ENCODE measurements at regions not wholly inside any gene's neighbourhood (a gene's known extent, or its start where the extent isn't known, plus 50 kb on each side); places are given as distances from the start of the nearest gene placed in this dataset.

DNA sequence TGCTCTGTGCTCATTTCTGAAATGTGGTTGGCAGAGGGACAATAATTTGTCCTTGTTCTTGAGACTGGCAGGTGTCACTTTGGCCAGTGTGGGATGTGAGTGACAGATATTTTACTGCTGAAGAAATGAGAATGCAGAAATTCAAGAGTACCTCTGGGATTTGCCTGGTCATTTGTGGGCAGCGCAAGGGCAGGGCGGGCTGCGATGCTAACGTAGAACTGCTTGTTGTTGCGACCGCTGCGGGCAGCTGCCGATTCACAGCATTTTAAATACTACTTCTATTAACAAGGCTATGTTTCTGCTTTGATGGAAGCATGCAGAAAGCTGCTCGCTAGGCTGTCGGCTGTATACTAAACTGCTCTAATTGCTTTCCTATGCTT is 268.6 kb downstream of the FIGN start:
- H3K27ac ChIP-seq = no peak overlapping the region
- no peaks in the 10 kb centered on the region for H3K4me1 ChIP-seq
- no peaks in the 10 kb centered on the region for H3K9me3 ChIP-seq
- intact Hi-C loops (cut with DNase I) = no loop called here
- no peaks in the 10 kb centered on the region for H3K36me3 ChIP-seq
- H3K27me3 ChIP-seq = no peaks in the 10 kb centered on the region
- H3K4me3 ChIP-seq = no peak overlapping the region
- TF ChIP-seq, protein P1, sequence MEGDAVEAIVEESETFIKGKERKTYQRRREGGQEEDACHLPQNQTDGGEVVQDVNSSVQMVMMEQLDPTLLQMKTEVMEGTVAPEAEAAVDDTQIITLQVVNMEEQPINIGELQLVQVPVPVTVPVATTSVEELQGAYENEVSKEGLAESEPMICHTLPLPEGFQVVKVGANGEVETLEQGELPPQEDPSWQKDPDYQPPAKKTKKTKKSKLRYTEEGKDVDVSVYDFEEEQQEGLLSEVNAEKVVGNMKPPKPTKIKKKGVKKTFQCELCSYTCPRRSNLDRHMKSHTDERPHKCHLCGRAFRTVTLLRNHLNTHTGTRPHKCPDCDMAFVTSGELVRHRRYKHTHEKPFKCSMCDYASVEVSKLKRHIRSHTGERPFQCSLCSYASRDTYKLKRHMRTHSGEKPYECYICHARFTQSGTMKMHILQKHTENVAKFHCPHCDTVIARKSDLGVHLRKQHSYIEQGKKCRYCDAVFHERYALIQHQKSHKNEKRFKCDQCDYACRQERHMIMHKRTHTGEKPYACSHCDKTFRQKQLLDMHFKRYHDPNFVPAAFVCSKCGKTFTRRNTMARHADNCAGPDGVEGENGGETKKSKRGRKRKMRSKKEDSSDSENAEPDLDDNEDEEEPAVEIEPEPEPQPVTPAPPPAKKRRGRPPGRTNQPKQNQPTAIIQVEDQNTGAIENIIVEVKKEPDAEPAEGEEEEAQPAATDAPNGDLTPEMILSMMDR (IDR thresholded peaks at IDR 0.05) = no peak
- DNase-seq (ENCODE audit: low spot score in 2 of 2) = no peak

DNA sequence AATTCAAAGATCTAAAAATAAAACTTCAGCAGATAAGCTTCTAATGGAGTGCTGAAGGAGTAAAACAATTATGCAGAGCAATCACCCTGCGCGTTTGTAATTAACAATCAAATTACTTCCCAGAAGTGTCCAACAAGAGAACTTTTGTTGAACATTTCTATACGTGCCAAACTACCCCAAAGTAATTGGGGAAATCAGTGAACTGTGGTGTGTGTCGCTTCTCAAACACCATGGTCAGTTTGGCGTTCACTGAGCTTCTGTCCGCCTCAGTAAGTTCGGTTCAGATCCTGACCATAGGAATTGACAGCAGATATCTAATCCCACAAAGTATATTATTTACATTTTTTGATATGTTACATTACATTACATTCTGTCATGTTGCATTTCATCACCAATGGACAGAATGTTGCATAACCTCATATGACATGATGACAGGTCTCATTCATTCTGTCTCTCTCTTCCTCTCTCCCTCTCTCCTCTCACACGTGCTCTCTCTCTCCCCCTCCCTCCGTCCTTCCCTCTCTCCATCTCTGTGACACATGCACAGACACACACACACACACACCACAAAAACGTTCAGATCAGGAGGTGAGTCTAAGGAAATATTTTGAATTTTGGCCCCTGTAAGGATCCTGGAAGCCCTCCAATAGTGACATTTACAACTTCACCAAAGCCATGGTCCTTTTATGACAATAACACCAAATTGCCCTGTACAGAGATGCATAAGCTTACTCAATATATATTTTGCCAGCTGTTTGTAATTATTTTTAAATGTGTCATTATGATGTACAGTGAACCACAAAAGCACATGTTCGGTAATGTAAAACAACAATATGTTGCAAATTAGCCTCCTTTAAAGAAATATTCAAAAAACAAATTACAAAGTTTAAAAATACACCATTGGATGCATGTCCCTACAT is 269.2 kb downstream of the FIGN start:
- no peaks in the 10 kb centered on the region for H3K4me1 ChIP-seq
- intact Hi-C loops (cut with DNase I) = no loop called here
- H3K27me3 ChIP-seq = no peaks in the 10 kb centered on the region
- TF ChIP-seq, protein P1 (IDR thresholded peaks at IDR 0.05) = no peak
- no peaks in the 10 kb centered on the region for H3K36me3 ChIP-seq
- H3K4me3 ChIP-seq = no peak overlapping the region
- no peaks in the 10 kb centered on the region for H3K9me3 ChIP-seq
- DNase-seq (ENCODE audit: low spot score in 2 of 2) = no peak
- H3K27ac ChIP-seq = no peak overlapping the region

DNA sequence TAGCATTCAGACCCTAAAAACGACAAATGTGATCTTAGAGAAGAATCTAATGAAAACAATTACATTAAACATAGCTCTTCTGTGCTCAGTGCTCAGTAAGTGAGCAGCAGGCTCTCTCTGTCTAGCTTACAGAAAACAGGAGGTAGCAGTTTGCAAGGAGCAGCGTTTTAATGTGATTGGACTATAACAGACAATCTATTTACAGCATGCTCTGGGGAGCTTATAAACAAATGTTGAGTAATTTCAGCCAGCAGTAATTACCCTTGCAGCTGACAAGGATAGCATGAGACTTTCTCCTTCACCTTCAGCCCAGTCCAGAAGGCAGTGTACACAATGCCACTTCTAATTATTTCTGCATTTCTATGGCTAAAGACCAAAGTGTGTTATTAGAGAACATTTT is 270.4 kb downstream of the FIGN start:
- H3K4me3 ChIP-seq = no peak overlapping the region
- H3K9me3 ChIP-seq = no peaks in the 10 kb centered on the region
- no peak overlapping the region for H3K27ac ChIP-seq
- no peaks in the 10 kb centered on the region for H3K27me3 ChIP-seq
- no peak for DNase-seq (ENCODE audit: low spot score in 2 of 2)
- H3K36me3 ChIP-seq = no peaks in the 10 kb centered on the region
- H3K4me1 ChIP-seq = no peaks in the 10 kb centered on the region
- TF ChIP-seq, protein P1 (IDR thresholded peaks at IDR 0.05) = no peak
- intact Hi-C loops (cut with DNase I) = no loop called here

DNA sequence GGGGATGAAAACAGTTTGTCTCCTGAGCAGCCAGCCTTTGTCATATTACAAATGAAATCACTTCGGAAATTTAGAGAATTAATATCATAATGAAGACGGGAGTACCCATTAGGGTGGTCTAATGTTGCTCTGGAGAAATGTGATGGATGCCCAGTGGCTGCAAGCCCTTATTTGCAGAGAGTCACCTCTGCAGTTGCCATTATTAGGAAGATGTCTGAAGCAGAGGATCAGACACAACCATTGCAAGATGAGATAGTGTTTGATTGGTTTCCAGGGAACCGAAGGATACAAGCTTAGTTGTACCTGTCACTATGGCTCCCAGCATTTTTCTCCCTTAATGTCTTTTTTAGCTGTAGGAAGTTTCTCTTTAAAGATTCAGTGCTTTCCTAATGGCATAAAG is 272.4 kb downstream of the FIGN start:
- no peaks in the 10 kb centered on the region for H3K36me3 ChIP-seq
- DNase-seq (ENCODE audit: low spot score in 2 of 2) = no peak
- no peak overlapping the region for H3K4me3 ChIP-seq
- TF ChIP-seq, protein P1 (IDR thresholded peaks at IDR 0.05) = no peak
- intact Hi-C loops (cut with DNase I) = no loop called here
- H3K4me1 ChIP-seq = no peaks in the 10 kb centered on the region
- no peaks in the 10 kb centered on the region for H3K27me3 ChIP-seq
- no peaks in the 10 kb centered on the region for H3K9me3 ChIP-seq
- H3K27ac ChIP-seq = no peak overlapping the region

DNA sequence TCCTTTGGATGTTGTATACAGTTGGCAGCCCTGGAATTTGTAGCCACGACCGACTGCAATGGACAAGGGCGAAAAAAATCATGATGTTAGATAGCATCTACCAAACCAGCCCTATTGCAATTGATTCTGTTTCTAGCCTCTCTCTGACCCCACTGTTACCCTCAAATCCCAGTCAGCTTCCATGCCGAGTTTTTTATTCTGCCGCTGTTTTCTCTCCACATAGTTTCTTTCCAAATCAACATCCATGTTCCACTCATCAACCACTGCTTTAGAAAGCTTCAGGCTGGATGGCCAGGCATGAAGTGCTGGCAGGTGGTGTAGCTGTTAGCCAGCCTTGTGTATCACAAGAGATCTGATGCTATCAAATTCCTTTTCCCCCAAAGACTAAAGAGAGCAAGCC is 272.8 kb downstream of the FIGN start:
- no peaks in the 10 kb centered on the region for H3K4me1 ChIP-seq
- DNase-seq (ENCODE audit: low spot score in 2 of 2) = no peak
- intact Hi-C loops (cut with DNase I) = no loop called here
- no peaks in the 10 kb centered on the region for H3K36me3 ChIP-seq
- H3K27ac ChIP-seq = no peak overlapping the region
- TF ChIP-seq, protein P1 (IDR thresholded peaks at IDR 0.05) = no peak
- no peaks in the 10 kb centered on the region for H3K27me3 ChIP-seq
- H3K9me3 ChIP-seq = no peaks in the 10 kb centered on the region
- no peak overlapping the region for H3K4me3 ChIP-seq

All from ascending aorta (tissue), 2 donors.